ENCODE measurements at regions not wholly inside any gene's neighbourhood (a gene's known extent, or its start where the extent isn't known, plus 50 kb on each side); places are given as distances from the start of the nearest gene placed in this dataset.

GRCh38 chr16:52182840-52183239 is 364.1 kb downstream of the TOX3 start:
- TF ChIP-seq CTCF (IDR thresholded peaks at IDR 0.05) (no peak), POLR2A (IDR thresholded peaks at IDR 0.05) (no peak)
- no peak overlapping the region for H3K27ac ChIP-seq
- no peaks in the 10 kb centered on the region for H3K9me3 ChIP-seq
- DNase-seq: no peak
- no peak overlapping the region for H3K4me3 ChIP-seq
- intact Hi-C loops (cut with DNase I; ENCODE audit: low total_unique reads): no loop called here
- no peaks in the 10 kb centered on the region for H3K27me3 ChIP-seq
- no peaks in the 10 kb centered on the region for H3K36me3 ChIP-seq
- H3K4me1 ChIP-seq: no peaks in the 10 kb centered on the region

- Histone ChIP-seq H3K27me3 (no peaks in the 10 kb centered on the region), H3K36me3 (no peaks in the 10 kb centered on the region), H3K4me3 (no peak overlapping the region), H3K4me1 (no peaks in the 10 kb centered on the region), H3K9me3 (no peaks in the 10 kb centered on the region), H3K27ac (no peak overlapping the region)
- intact Hi-C loops (cut with DNase I; ENCODE audit: low total_unique reads): no loop called here
- TF ChIP-seq POLR2A (IDR thresholded peaks at IDR 0.05) (no peak), CTCF (IDR thresholded peaks at IDR 0.05) (no peak)
- DNase-seq: no peak
These were observed 372.8 kb downstream of the TOX3 start for GRCh38 chr16:52174168-52174567.

- H3K27ac ChIP-seq: no peak overlapping the region
- DNase-seq: no peak
- H3K36me3 ChIP-seq: no peaks in the 10 kb centered on the region
- H3K4me3 ChIP-seq: no peak overlapping the region
- TF ChIP-seq POLR2A (IDR thresholded peaks at IDR 0.05): no peak
- no peak for TF ChIP-seq CTCF (IDR thresholded peaks at IDR 0.05)
- no peaks in the 10 kb centered on the region for H3K27me3 ChIP-seq
- H3K4me1 ChIP-seq: no peaks in the 10 kb centered on the region
- intact Hi-C loops (cut with DNase I; ENCODE audit: low total_unique reads): no loop called here
- no peaks in the 10 kb centered on the region for H3K9me3 ChIP-seq
These were observed 375.5 kb downstream of the TOX3 start for GRCh38 chr16:52171481-52171880.

- TF ChIP-seq CTCF (IDR thresholded peaks at IDR 0.05): no peak
- no peak for TF ChIP-seq POLR2A (IDR thresholded peaks at IDR 0.05)
- Histone ChIP-seq H3K36me3 (no peaks in the 10 kb centered on the region), H3K27ac (no peak overlapping the region), H3K27me3 (no peaks in the 10 kb centered on the region), H3K9me3 (no peaks in the 10 kb centered on the region), H3K4me3 (no peak overlapping the region), H3K4me1 (no peaks in the 10 kb centered on the region)
- DNase-seq: no peak
- intact Hi-C loops (cut with DNase I; ENCODE audit: low total_unique reads): no loop called here
These were observed 379.6 kb downstream of the TOX3 start for GRCh38 chr16:52167328-52167727.

- Histone ChIP-seq H3K27ac (no peak overlapping the region), H3K27me3 (no peaks in the 10 kb centered on the region), H3K4me1 (no peaks in the 10 kb centered on the region), H3K4me3 (no peak overlapping the region), H3K36me3 (no peaks in the 10 kb centered on the region), H3K9me3 (no peaks in the 10 kb centered on the region)
- TF ChIP-seq CTCF (IDR thresholded peaks at IDR 0.05) (no peak), POLR2A (IDR thresholded peaks at IDR 0.05) (no peak)
- no peak for DNase-seq
- intact Hi-C loops (cut with DNase I; ENCODE audit: low total_unique reads): no loop called here
These were observed 381.0 kb downstream of the TOX3 start for GRCh38 chr16:52165961-52166360.

Measured in uterus (tissue), 3 donors.